ENCODE measurements at regions not wholly inside any gene's neighbourhood (a gene's known extent, or its start where the extent isn't known, plus 50 kb on each side); places are given as distances from the start of the nearest gene placed in this dataset.

DNA sequence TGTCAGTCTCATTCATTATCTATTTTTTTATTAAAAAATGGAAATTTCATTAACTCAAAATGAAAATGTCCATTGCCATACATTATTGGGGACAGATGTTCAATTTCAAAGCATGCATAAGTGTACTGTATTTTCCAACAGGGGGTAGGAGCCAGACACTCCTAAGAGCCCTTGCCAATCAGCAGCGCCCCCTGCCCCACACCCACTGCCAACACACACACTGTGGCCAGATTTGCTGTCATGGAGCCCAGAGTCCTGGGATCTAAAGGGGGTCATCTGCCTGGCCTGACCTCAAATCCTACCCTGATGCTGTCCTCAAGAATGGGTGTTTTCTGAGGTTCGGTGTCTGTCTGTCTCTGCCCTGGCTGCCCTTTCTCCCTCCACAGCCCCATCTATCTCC lies 162.2 kb upstream of the TWIST2 start:
- Histone ChIP-seq H3K36me3 (no peaks in the 10 kb centered on the region), H3K4me1 (ENCODE audit: insufficient read depth) (peaks cover 6% of the 10 kb centered on the region), H3K27ac (no peak overlapping the region), H3K4me3 (no peak overlapping the region), H3K9me3 (no peaks in the 10 kb centered on the region), H3K27me3 (no peaks in the 10 kb centered on the region)
- TF ChIP-seq EP300 (IDR thresholded peaks at IDR 0.05), result no peak
- TF ChIP-seq, protein P1, sequence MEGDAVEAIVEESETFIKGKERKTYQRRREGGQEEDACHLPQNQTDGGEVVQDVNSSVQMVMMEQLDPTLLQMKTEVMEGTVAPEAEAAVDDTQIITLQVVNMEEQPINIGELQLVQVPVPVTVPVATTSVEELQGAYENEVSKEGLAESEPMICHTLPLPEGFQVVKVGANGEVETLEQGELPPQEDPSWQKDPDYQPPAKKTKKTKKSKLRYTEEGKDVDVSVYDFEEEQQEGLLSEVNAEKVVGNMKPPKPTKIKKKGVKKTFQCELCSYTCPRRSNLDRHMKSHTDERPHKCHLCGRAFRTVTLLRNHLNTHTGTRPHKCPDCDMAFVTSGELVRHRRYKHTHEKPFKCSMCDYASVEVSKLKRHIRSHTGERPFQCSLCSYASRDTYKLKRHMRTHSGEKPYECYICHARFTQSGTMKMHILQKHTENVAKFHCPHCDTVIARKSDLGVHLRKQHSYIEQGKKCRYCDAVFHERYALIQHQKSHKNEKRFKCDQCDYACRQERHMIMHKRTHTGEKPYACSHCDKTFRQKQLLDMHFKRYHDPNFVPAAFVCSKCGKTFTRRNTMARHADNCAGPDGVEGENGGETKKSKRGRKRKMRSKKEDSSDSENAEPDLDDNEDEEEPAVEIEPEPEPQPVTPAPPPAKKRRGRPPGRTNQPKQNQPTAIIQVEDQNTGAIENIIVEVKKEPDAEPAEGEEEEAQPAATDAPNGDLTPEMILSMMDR (IDR thresholded peaks at IDR 0.05), result no peak
- TF ChIP-seq POLR2A (IDR thresholded peaks at IDR 0.05), result no peak
- DNase-seq, result no peak
- WGBS, 3 donors, result 76 to 85% (median 85%) methylated on average over 2 of the region's 2 CpGs
- intact Hi-C loops (cut with DNase I), result no loop called here

DNA sequence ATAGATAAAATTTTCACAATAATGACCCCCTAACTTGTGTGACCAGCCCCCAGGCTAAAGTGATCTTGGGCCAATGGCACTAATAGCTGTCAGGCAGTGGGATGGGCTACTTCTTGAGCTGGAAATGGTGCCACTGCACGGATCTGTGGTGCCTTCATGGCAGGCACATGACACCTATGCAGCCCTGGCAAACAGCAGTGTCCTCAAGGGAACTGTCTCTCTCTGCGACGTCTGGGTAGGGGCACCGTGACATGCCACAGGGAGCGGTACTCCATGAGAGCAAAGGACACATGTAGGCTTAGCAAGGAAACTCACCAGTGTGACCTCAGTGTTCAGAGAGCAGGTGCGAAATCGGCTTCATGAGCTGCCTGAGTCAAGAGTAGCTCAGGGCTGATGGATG lies 161.7 kb upstream of the TWIST2 start:
- Histone ChIP-seq H3K4me3 (no peak overlapping the region), H3K27me3 (no peaks in the 10 kb centered on the region), H3K4me1 (ENCODE audit: insufficient read depth) (peaks cover 6% of the 10 kb centered on the region), H3K36me3 (no peaks in the 10 kb centered on the region), H3K9me3 (no peaks in the 10 kb centered on the region), H3K27ac (no peak overlapping the region)
- 93 to 99% (median 95%) methylated on average over 7 of the region's 7 CpGs for WGBS, 3 donors
- TF ChIP-seq POLR2A (IDR thresholded peaks at IDR 0.05) (no peak), EP300 (IDR thresholded peaks at IDR 0.05) (no peak)
- TF ChIP-seq, protein P1 (IDR thresholded peaks at IDR 0.05), result no peak
- DNase-seq, result no peak
- intact Hi-C loops (cut with DNase I), result no loop called here

DNA sequence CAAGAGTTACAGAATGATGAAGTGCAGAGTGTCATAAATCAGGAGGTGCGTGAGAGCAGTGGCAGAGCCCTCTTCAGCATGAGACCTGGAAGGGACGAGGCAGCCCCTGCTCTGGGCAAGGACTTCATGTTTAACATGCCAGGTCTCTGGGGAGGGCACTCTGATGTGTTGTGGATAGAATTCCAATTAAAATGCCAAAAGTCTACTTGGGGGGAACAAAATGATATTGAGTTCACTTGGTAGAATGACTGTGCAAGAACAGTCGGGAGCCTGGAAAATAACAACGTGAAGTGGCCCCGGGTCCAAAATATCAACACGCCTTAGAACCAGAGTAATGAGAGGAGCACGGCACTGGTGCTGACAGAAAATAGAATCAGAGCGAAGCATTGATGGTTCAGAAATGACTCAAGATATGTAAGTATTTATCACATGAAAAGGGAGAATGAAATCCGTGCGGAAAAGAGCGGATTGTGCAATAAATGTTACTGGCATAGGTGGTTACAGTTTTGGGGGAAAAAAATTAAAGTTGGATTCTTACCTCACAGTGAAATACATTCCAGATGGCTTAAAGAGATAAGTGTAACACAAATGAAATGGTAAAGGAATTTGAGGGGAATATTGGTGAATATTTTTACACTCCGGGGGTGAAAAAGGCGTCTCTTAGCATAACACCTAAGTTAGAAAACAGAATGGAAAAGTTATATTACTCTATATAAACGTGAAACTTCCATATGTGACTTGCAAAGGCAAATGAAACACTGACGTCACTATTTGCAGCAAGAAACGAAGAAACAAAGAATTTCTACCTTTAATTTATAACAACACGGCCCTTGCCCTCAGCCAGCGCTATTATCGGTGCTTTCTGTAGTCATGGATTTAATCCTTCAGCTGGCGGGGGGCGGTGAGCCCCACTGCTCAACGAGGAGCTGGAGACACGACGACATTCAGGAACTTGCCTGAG lies 159.4 kb upstream of the TWIST2 start:
- DNase-seq, result no peak
- Histone ChIP-seq H3K4me1 (ENCODE audit: insufficient read depth) (peaks cover 6% of the 10 kb centered on the region), H3K4me3 (no peak overlapping the region), H3K9me3 (no peaks in the 10 kb centered on the region), H3K36me3 (no peaks in the 10 kb centered on the region), H3K27ac (no peak overlapping the region), H3K27me3 (no peaks in the 10 kb centered on the region)
- intact Hi-C loops (cut with DNase I), result no loop called here
- 68 to 81% (median 71%) methylated on average over 24 of the region's 24 CpGs for WGBS, 3 donors
- TF ChIP-seq, protein P1 (IDR thresholded peaks at IDR 0.05), result no peak
- TF ChIP-seq POLR2A (IDR thresholded peaks at IDR 0.05) (no peak), EP300 (IDR thresholded peaks at IDR 0.05) (no peak)

DNA sequence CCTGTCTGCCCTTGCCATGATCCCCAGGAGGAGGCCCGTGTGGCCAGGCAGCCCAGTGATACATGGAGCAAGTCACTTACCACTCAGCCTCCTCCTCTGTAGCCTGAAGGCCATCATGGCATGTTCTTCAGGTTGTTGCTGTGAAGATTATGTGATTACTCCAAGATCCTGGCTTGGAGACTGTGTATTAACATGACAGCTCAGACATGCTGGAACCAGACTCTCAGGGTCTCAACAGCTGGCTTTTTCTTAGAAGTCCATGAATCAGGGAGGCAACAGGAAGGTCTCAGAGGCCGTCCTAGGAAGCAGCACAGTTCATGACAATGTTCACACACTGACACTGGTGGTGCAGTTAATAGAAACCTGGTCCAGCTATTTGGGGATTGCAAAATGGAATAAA lies 158.6 kb upstream of the TWIST2 start:
- WGBS, 3 donors, result 85 to 90% (median 88%) methylated on average over 2 of the region's 2 CpGs
- TF ChIP-seq, protein P1 (IDR thresholded peaks at IDR 0.05), result no peak
- TF ChIP-seq EP300 (IDR thresholded peaks at IDR 0.05) (no peak), POLR2A (IDR thresholded peaks at IDR 0.05) (no peak)
- Histone ChIP-seq H3K36me3 (no peaks in the 10 kb centered on the region), H3K4me3 (no peak overlapping the region), H3K4me1 (ENCODE audit: insufficient read depth) (peaks cover 6% of the 10 kb centered on the region), H3K9me3 (no peaks in the 10 kb centered on the region), H3K27ac (no peak overlapping the region), H3K27me3 (no peaks in the 10 kb centered on the region)
- intact Hi-C loops (cut with DNase I), result no loop called here
- DNase-seq, result no peak

All from ovary (tissue), 7 donors.